ENCODE measurements at regions not wholly inside any gene's neighbourhood (a gene's known extent, or its start where the extent isn't known, plus 50 kb on each side); places are given as distances from the start of the nearest gene placed in this dataset.
"Not testable (repeated sequence)": the region's sequence is repeated elsewhere in the genome, so short reads cannot be mapped to it uniquely, and the experiment has no call there.

DNA sequence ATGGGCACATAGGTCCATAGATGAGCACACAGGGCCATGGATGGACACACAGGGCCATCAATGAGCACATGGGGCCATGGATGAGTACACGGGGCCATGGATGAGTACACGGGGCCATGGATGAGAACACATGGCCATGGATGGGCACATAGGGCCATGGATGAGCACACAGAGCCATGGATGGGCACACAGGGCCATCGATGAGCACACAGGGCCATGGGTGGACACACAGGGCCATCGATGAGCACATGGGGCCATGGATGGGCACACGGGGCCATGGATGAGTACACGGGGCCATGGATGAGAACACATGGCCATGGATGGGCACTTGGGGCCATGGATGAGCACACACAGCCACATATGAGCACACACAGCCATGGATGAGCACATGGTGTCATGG is 192.6 kb upstream of the HDAC4 start:
- H3K27ac ChIP-seq (ENCODE audit: low read length): no peak overlapping the region
- H3K27me3 Mint-ChIP-seq (ENCODE audit: low read depth in 2 of 2): no peaks in the 10 kb centered on the region
- no peak overlapping the region for H3K4me3 ChIP-seq (ENCODE audit: low read length)
- ATAC-seq (no peak), DNase-seq (no peak)
- H3K9me3 ChIP-seq (ENCODE audit: control insufficient read depth, insufficient read depth, low read length): no peaks in the 10 kb centered on the region
- no peak overlapping the region for H3K27ac Mint-ChIP-seq
- no peaks in the 10 kb centered on the region for H3K27me3 ChIP-seq (ENCODE audit: control insufficient read depth, insufficient read depth, low read length)
- no peak overlapping the region for H3K4me3 Mint-ChIP-seq
- no peaks in the 10 kb centered on the region for H3K36me3 Mint-ChIP-seq
- intact Hi-C loops (cut with micrococcal nuclease): no loop called here
- whole genome bisulfite sequencing (ENCODE audit: insufficient coverage): 93% methylated on average over 6 of the region's 6 CpGs
- no peaks in the 10 kb centered on the region for H3K36me3 ChIP-seq (ENCODE audit: control insufficient read depth, insufficient read depth, low read length)
- H3K4me1 Mint-ChIP-seq: peaks cover 0 to 18% of the 10 kb centered on the region in 2 donors
- peaks cover 15% of the 10 kb centered on the region for H3K4me1 ChIP-seq (ENCODE audit: control insufficient read depth, insufficient read depth, low read length)
- TF ChIP-seq, protein P1, sequence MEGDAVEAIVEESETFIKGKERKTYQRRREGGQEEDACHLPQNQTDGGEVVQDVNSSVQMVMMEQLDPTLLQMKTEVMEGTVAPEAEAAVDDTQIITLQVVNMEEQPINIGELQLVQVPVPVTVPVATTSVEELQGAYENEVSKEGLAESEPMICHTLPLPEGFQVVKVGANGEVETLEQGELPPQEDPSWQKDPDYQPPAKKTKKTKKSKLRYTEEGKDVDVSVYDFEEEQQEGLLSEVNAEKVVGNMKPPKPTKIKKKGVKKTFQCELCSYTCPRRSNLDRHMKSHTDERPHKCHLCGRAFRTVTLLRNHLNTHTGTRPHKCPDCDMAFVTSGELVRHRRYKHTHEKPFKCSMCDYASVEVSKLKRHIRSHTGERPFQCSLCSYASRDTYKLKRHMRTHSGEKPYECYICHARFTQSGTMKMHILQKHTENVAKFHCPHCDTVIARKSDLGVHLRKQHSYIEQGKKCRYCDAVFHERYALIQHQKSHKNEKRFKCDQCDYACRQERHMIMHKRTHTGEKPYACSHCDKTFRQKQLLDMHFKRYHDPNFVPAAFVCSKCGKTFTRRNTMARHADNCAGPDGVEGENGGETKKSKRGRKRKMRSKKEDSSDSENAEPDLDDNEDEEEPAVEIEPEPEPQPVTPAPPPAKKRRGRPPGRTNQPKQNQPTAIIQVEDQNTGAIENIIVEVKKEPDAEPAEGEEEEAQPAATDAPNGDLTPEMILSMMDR (IDR thresholded peaks at IDR 0.05): no peak
- H3K9me3 Mint-ChIP-seq: peaks cover 0 to 2% of the 10 kb centered on the region in 2 donors

DNA sequence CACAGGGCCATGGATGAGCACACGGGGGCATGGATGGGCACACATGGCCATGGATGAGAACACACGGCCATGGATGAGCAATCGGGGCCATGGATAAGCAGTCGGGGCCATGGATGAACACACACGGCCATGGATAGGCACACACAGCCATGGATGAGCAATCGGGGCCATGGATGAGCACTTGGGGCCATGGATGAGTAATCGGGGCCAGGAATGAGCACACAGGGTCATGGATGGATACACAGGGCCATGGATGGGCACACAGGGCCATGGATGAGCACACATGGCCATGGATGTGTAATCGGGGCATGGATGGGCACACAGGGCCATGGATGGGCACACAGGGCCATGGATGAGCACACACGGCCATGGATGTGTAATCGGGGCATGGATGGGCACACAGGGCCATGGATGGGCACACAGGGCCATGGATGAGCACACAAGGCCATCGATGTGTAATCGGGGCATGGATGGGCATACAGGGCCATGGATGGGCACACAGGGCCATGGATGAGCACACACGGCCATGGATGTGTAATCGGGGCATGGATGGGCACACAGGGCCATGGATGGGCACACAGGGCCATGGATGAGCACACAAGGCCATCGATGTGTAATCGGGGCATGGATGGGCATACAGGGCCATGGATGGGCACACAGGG is 191.9 kb upstream of the HDAC4 start:
- peaks cover 0 to 15% of the 10 kb centered on the region in 2 donors for H3K4me1 Mint-ChIP-seq
- H3K27ac ChIP-seq (ENCODE audit: low read length); H3K27ac Mint-ChIP-seq; H3K36me3 Mint-ChIP-seq; H3K9me3 Mint-ChIP-seq; H3K27me3 Mint-ChIP-seq (ENCODE audit: low read depth in 2 of 2); H3K36me3 ChIP-seq (ENCODE audit: control insufficient read depth, insufficient read depth, low read length); H3K4me3 ChIP-seq (ENCODE audit: low read length); intact Hi-C loops (cut with micrococcal nuclease); ATAC-seq; H3K9me3 ChIP-seq (ENCODE audit: control insufficient read depth, insufficient read depth, low read length); DNase-seq; H3K4me1 ChIP-seq (ENCODE audit: control insufficient read depth, insufficient read depth, low read length); H3K4me3 Mint-ChIP-seq; H3K27me3 ChIP-seq (ENCODE audit: control insufficient read depth, insufficient read depth, low read length): not testable (repeated sequence)
- 95% methylated on average over 11 of the region's 16 CpGs for WGBS (ENCODE audit: insufficient coverage)

DNA sequence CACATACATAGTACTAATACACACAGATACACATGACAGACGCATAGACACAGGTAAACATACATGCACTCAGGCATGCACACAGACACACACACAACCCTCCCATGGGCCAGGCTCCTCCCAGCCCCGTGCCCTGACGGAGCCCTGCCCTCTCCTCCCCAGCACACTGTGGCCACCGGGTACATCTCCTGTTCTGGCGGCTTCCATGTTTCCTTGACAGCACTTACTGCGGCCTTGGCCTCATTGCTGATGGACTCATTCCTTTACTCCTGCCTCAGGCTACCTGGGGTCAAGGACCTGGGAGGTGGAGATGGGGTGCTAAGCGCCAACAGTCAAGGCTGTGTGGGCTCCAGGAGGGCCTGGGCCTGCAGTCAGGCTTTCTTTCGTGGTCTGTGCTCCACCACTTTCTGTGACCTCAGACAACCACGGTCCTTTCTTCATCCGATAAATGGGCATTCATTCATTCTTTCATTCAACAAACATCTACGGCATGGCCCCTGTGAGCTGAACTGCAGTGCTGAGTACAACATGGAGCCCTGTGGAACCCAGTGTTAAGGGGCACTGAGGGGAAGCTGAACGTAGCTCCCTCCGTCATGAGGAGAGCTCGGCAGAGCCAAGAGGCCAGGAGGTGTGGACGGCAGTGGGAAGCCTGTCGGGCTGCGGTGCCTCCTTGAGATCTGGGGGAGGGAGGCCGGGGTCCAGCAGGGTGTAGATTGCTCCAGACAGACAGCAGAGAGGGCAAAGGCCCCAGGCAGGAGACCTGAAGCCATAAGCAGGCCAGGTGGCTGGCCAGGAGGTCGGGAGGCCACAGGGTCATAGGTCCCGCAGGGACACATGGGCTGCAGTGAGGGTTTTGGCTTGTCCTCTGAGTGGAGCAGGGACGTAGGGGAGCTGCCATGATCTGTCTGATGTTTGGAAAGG is 190.4 kb upstream of the HDAC4 start:
- Mint-ChIP-seq H3K27me3 (ENCODE audit: low read depth in 2 of 2) (peaks cover 3 to 6% of the 10 kb centered on the region in 2 donors), H3K4me3 (no peak overlapping the region), H3K9me3 (peaks cover 0 to 2% of the 10 kb centered on the region in 2 donors), H3K36me3 (no peaks in the 10 kb centered on the region), H3K27ac (no peak overlapping the region), H3K4me1 (peaks cover 0 to 15% of the 10 kb centered on the region in 2 donors)
- DNase-seq (no peak), ATAC-seq (no peak)
- 94% methylated on average over 21 of the region's 21 CpGs for WGBS (ENCODE audit: insufficient coverage)
- H3K9me3 ChIP-seq (ENCODE audit: control insufficient read depth, insufficient read depth, low read length): no peaks in the 10 kb centered on the region
- TF ChIP-seq, protein P1 (IDR thresholded peaks at IDR 0.05): no peak
- intact Hi-C loops (cut with micrococcal nuclease): no loop called here
- H3K36me3 ChIP-seq (ENCODE audit: control insufficient read depth, insufficient read depth, low read length): no peaks in the 10 kb centered on the region
- H3K4me1 ChIP-seq (ENCODE audit: control insufficient read depth, insufficient read depth, low read length): peaks cover 9% of the 10 kb centered on the region
- no peak overlapping the region for H3K27ac ChIP-seq (ENCODE audit: low read length)
- no peak overlapping the region for H3K4me3 ChIP-seq (ENCODE audit: low read length)
- H3K27me3 ChIP-seq (ENCODE audit: control insufficient read depth, insufficient read depth, low read length): no peaks in the 10 kb centered on the region

DNA sequence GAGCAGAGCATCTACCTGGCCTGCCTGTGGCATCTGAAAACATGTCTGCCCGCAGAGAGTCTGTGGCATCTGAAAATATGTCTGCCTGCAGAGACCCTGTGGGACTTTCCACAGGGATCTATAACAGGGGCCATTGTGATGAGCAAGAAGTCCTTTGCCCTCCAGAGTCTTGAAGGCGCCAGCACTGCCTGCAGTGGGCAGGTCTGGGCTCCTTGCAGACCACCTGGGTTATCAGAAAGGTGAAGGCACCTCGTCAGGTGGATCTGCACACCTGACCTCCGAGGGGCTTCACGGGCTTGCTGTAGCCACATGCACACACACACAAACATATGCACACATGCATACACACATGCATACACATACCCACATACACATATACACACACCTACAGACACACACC is 189.5 kb upstream of the HDAC4 start:
- Mint-ChIP-seq H3K27me3 (ENCODE audit: low read depth in 2 of 2) (peaks cover 3 to 6% of the 10 kb centered on the region in 2 donors), H3K36me3 (no peaks in the 10 kb centered on the region), H3K27ac (no peak overlapping the region), H3K9me3 (peaks cover 0 to 2% of the 10 kb centered on the region in 2 donors), H3K4me3 (no peak overlapping the region), H3K4me1 (peaks cover 0 to 15% of the 10 kb centered on the region in 2 donors)
- no peaks in the 10 kb centered on the region for H3K36me3 ChIP-seq (ENCODE audit: control insufficient read depth, insufficient read depth, low read length)
- H3K9me3 ChIP-seq (ENCODE audit: control insufficient read depth, insufficient read depth, low read length): no peaks in the 10 kb centered on the region
- H3K27me3 ChIP-seq (ENCODE audit: control insufficient read depth, insufficient read depth, low read length): no peaks in the 10 kb centered on the region
- no peak overlapping the region for H3K27ac ChIP-seq (ENCODE audit: low read length)
- TF ChIP-seq, protein P1 (IDR thresholded peaks at IDR 0.05): no peak
- WGBS (ENCODE audit: insufficient coverage): 92% methylated on average over 5 of the region's 5 CpGs
- no peak for DNase-seq
- H3K4me1 ChIP-seq (ENCODE audit: control insufficient read depth, insufficient read depth, low read length): peaks cover 9% of the 10 kb centered on the region
- ATAC-seq: no peak
- no peak overlapping the region for H3K4me3 ChIP-seq (ENCODE audit: low read length)
- intact Hi-C loops (cut with micrococcal nuclease): no loop called here
